GM10248 (cell line): ENCODE measurements at regions not wholly inside any gene's neighbourhood (a gene's known extent, or its start where the extent isn't known, plus 50 kb on each side); places are given as distances from the start of the nearest gene placed in this dataset.

ENCODE experiments used
- CTCF ChIA-PET: fragments of 300-600 bp; sonication (Branson Sonifier 250); formaldehyde crosslinking; extraction: SDS; loops from one replicate; lab custom pipeline; 2021; ENCODE audit warnings: antibody characterized with exemption; lab: Yijun Ruan, JAX
- POLR2A ChIA-PET: fragments of 350-650 bp; sonication (Branson Sonifier 250); formaldehyde crosslinking; extraction: SDS; loops from one replicate; lab custom pipeline; 2020; ENCODE audit warnings: antibody characterized with exemption; lab: Yijun Ruan, JAX
- DNase-seq: peaks from one replicate; pipeline ENCODE4 v3.0.0; 2012; ENCODE audit errors: extremely low spot score
- TF ChIP-seq, protein P1 (sequence below): IDR thresholded peaks from 2 replicates; pipeline ENCODE4 v1.5.1; 2012; ENCODE audit warnings: mild to moderate bottlenecking, low read depth; ENCODE audit errors: extremely low read depth, missing control alignments, control extremely low read depth

DNA sequence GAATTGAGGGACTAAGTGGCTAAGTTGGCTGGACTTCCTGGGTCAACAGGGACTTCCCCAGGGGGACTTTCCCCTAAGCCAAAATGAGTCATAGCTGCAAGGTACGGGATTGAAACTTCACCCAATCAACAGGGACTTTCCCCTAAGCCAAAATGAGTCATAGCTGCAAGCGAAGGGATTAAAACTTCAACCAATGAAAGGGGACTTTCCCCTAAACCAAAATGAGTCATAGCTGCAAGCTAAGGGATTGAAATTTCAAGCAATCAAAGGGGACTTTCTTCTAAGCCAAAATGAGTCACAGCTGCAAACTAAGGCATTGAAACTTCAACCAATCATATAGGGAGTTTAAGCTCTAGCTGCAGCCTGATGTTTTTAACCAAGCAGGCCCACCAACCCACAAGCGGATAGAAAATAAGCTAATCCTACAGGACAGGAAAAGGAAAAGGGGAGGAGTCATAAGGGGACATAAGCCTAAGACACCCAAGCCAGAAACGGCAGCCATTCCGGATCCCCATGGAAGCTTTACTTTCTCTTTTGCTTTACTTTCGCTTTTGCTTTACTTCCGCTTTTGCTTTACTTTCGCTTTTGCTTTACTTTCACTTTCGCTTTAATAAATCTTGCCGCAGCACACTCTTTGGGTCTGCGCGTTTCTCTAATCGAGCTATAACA, 1375.4 kb upstream of the CELF4 start:
- DNase-seq: peak; percentile 39
- ChIA-PET CTCF (interaction anchor here (1.2 to 1.8 kb wide), 4 partner anchors 11 to 24 kb away, joined by 3 to 5 read pairs (median 3); no protein-coding TSS in a partner anchor), POLR2A (no interaction called here)
- TF ChIP-seq, protein P1, sequence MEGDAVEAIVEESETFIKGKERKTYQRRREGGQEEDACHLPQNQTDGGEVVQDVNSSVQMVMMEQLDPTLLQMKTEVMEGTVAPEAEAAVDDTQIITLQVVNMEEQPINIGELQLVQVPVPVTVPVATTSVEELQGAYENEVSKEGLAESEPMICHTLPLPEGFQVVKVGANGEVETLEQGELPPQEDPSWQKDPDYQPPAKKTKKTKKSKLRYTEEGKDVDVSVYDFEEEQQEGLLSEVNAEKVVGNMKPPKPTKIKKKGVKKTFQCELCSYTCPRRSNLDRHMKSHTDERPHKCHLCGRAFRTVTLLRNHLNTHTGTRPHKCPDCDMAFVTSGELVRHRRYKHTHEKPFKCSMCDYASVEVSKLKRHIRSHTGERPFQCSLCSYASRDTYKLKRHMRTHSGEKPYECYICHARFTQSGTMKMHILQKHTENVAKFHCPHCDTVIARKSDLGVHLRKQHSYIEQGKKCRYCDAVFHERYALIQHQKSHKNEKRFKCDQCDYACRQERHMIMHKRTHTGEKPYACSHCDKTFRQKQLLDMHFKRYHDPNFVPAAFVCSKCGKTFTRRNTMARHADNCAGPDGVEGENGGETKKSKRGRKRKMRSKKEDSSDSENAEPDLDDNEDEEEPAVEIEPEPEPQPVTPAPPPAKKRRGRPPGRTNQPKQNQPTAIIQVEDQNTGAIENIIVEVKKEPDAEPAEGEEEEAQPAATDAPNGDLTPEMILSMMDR: no peak

DNA sequence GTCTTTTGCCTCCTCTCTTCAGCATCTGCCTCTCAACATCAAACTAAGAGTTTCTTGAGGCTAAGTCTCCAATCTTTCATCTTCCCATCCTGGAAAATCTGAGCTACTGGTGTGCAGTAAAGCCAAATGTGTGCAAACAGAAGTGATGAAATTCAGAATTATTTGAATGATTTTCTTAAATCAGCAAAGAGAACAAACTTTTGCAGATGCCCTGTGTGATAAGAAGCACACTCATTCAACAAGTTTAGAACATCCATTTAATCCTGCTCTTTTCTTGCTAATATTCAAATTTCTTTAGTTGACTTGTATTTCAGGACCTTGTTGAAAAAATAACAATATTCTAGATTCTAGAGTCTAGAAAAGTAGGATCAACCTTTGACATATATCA, 1374.9 kb upstream of the CELF4 start:
- DNase-seq: no peak
- CTCF ChIA-PET: no interaction called here
- POLR2A ChIA-PET: no interaction called here
- TF ChIP-seq, protein P1: no peak

DNA sequence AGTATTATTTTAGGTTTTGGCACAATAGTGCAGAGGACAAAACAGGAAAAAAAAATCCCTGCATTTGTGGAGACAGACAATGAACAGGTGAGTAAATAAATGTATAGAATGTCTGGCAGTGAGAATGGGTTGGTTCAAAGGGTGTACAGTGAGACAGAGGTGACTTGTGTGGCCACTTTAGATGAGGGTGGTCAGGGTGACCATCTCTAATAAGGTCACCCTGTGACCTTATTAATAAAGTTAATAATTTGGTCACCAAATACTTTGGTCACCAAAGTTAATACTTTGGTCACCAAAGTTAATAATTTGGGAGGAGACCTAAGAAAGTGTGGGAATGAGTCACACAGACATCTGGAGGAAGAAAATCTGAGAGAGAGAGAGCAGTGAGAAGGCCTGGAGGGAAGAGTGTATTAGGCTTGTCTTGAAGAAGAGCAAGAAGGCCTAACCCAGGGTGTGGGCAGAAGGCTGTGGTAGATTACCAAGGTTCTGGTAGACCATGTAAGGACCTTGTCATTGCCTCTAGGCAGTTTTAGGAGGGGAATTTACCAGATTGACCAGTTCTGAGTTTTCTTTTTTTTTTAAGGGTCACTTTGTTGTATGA, 1368.4 kb upstream of the CELF4 start:
- TF ChIP-seq, protein P1: no peak
- POLR2A ChIA-PET: no interaction called here
- CTCF ChIA-PET: no interaction called here
- DNase-seq: no peak

DNA sequence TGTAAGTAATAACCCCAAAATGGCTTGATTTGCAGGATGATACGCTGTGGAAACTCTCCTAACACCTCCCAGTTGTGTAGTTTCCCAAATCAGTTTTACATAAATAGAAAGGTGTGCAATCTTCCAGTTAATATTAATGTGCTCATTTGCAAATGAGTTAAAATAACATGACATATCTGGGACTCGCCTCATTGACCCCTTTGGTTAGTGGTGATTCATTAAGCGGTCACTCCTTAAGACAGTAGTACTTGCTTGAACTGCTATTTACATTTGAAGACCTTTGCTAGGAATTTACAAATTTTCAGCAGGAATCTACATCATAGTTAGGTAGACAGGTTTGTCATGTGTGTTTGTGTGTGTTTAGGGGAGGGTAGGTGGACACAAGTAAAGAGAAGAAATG, 1367.7 kb upstream of the CELF4 start:
- no peak for DNase-seq
- POLR2A ChIA-PET: no interaction called here
- TF ChIP-seq, protein P1: no peak
- CTCF ChIA-PET: no interaction called here

DNA sequence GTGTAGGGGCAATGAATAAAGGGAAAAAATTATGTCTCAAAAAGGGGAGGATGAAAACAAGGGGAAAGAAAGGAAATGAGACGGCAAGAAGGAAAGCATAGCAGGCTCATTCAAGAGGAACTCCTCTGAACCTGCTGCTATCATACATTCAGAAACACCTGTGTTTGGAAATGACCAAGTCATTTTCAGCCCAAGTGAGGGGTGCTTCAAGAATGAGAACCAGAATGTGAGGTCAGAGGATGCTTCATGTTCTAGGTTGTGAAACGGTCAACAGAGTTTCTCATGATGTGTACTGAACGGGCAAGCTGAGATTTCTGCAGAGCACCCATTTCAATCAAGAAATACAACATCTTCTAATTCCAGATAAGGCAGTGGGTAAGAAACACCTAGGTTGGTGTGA, 1367.2 kb upstream of the CELF4 start:
- POLR2A ChIA-PET: no interaction called here
- TF ChIP-seq, protein P1: no peak
- CTCF ChIA-PET: no interaction called here
- peak; percentile 15 for DNase-seq

DNA sequence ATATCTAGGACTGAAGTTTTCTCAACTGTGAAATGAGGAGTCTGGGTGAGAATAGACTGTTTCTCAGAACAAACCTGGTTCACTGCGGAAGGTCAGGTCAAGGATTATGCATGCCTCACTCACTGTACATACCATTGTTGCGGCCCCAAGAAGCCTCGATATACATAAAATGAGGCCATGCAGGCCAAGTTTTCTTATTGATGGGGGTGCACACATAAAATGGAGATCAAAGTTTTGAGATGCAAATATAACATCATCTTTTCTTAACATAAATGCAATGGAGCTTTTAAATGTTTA, 1366.1 kb upstream of the CELF4 start:
- no peak for DNase-seq
- CTCF ChIA-PET: no interaction called here
- TF ChIP-seq, protein P1: no peak
- POLR2A ChIA-PET: no interaction called here
